GM12864 (cell line): ENCODE measurements at regions not wholly inside any gene's neighbourhood (a gene's known extent, or its start where the extent isn't known, plus 50 kb on each side); places are given as distances from the start of the nearest gene placed in this dataset.
"Not testable (repeated sequence)": the region's sequence is repeated elsewhere in the genome, so short reads cannot be mapped to it uniquely, and the experiment has no call there.

ENCODE experiments used
- DNase-seq: peaks from one replicate; pipeline ENCODE4 v3.0.0-alpha.2; 2011; ENCODE audit warnings: low read depth
- H3K4me3 ChIP-seq: 2 replicates; pipeline ENCODE4 v1.5.1; 2011; ENCODE audit warnings: mild to moderate bottlenecking, low read depth, low read length, control low read depth
- CTCF ChIP-seq: IDR thresholded peaks from 2 replicates; pipeline ENCODE4 v1.5.1; 2011; ENCODE audit warnings: low read depth, mild to moderate bottlenecking, moderate library complexity, low read length, control low read depth, inconsistent platforms; ENCODE audit errors: missing control alignments

GRCh38 chr1:114251573-114251939 lies 97.9 kb upstream of the SYT6 start:
- no peak for DNase-seq
- no peak overlapping the region for H3K4me3 ChIP-seq
- TF ChIP-seq CTCF = no peak

GRCh38 chr1:114250683-114251572 lies 97.3 kb upstream of the SYT6 start:
- no peak for TF ChIP-seq CTCF
- DNase-seq = no peak
- no peak overlapping the region for H3K4me3 ChIP-seq

- no peak overlapping the region for H3K4me3 ChIP-seq
- no peak for DNase-seq
- no peak for TF ChIP-seq CTCF
Observed at GRCh38 chr1:114249691-114250090, 96.0 kb upstream of the SYT6 start.

GRCh38 chr1:114248162-114248561 lies 94.5 kb upstream of the SYT6 start:
- H3K4me3 ChIP-seq = no peak overlapping the region
- DNase-seq = no peak
- no peak for TF ChIP-seq CTCF

- DNase-seq, H3K4me3 ChIP-seq: not testable (repeated sequence)
Observed at GRCh38 chr1:114242531-114243210, 89.0 kb upstream of the SYT6 start.

- no peak for DNase-seq
- no peak overlapping the region for H3K4me3 ChIP-seq
- no peak for TF ChIP-seq CTCF
Observed at GRCh38 chr1:114238053-114238452, 84.4 kb upstream of the SYT6 start.

GRCh38 chr1:114236517-114236916 lies 82.8 kb upstream of the SYT6 start:
- TF ChIP-seq CTCF = no peak
- DNase-seq = no peak
- no peak overlapping the region for H3K4me3 ChIP-seq
